Liver (tissue), 3 donors: ENCODE measurements at regions not wholly inside any gene's neighbourhood (a gene's known extent, or its start where the extent isn't known, plus 50 kb on each side); places are given as distances from the start of the nearest gene placed in this dataset.

Experiments
- FOXA1 ChIP-seq: IDR thresholded peaks from 2 replicates; pipeline ENCODE4 v1.6.1; 2016; ENCODE audit warnings: antibody characterized with exemption
- FOXA2 ChIP-seq: IDR thresholded peaks from 2 replicates; pipeline ENCODE4 v1.6.1; 2016; ENCODE audit warnings: antibody characterized with exemption
- GABPA ChIP-seq, 2 donors: IDR thresholded peaks in 1 of 2; conservative IDR thresholded peaks in 1 of 2; 2 replicates each; pipeline ENCODE4 v1.6.1; 2016; ENCODE audit warnings: antibody characterized with exemption in 2 of 2, mild to moderate bottlenecking in 1 of 2, moderate library complexity in 1 of 2
- TAF1 ChIP-seq: conservative IDR thresholded peaks from 2 replicates; pipeline ENCODE4 v1.6.1; 2016; ENCODE audit warnings: antibody characterized with exemption, mild to moderate bottlenecking
- YY1 ChIP-seq: IDR thresholded peaks from 2 replicates; pipeline ENCODE4 v1.6.1; 2016; ENCODE audit warnings: antibody characterized with exemption, mild to moderate bottlenecking
- TF ChIP-seq, protein P1 (sequence below): fragments of 150-350 bp; IDR thresholded peaks from 2 replicates; pipeline ENCODE4 v1.5.1; 2017; ENCODE audit warnings: improper control_type of control experiment, low read depth, low read length; ENCODE audit not compliant: missing input control
- TF ChIP-seq, protein P2 (sequence below): IDR thresholded peaks from 2 replicates; pipeline ENCODE4 v1.6.1; 2016; ENCODE audit warnings: antibody characterized with exemption
- TF ChIP-seq, protein P3 (sequence below): IDR thresholded peaks from 2 replicates; pipeline ENCODE4 v1.6.1; 2016; ENCODE audit warnings: antibody characterized with exemption
- TF ChIP-seq, protein P4 (sequence below): IDR thresholded peaks from 2 replicates; pipeline ENCODE4 v1.6.1; 2016; ENCODE audit warnings: antibody characterized with exemption
- donor health status: healthy.
- donor health status: healthy.

DNA sequence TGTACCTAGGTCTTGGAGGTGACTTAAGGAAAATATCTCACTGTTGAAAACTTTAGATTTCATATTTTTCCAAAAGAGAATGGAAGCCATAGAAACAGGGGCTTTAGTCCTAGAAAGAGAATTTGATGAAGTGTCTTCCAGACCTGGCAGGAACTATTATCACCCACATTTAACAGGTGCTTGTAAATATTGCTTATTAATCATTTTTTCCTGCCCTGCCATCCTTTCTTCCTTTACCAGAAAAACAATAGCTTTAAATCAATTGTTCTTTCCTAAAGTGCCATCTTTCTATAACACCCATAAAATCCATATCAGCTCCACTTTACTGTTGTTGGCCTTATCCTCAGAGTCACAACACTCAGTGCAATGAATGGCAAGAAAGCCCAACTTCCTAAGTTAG is 350.9 kb downstream of the YTHDC2 start:
- TF ChIP-seq GABPA (IDR thresholded peaks at IDR 0.05 in 1 of 2, conservative IDR thresholded peaks at IDR 0.05 in 1 of 2) (no peak), TAF1 (no peak), FOXA1 (no peak), FOXA2 (no peak), YY1 (no peak)
- TF ChIP-seq, protein P1, sequence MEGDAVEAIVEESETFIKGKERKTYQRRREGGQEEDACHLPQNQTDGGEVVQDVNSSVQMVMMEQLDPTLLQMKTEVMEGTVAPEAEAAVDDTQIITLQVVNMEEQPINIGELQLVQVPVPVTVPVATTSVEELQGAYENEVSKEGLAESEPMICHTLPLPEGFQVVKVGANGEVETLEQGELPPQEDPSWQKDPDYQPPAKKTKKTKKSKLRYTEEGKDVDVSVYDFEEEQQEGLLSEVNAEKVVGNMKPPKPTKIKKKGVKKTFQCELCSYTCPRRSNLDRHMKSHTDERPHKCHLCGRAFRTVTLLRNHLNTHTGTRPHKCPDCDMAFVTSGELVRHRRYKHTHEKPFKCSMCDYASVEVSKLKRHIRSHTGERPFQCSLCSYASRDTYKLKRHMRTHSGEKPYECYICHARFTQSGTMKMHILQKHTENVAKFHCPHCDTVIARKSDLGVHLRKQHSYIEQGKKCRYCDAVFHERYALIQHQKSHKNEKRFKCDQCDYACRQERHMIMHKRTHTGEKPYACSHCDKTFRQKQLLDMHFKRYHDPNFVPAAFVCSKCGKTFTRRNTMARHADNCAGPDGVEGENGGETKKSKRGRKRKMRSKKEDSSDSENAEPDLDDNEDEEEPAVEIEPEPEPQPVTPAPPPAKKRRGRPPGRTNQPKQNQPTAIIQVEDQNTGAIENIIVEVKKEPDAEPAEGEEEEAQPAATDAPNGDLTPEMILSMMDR = no peak
- TF ChIP-seq, protein P2, sequence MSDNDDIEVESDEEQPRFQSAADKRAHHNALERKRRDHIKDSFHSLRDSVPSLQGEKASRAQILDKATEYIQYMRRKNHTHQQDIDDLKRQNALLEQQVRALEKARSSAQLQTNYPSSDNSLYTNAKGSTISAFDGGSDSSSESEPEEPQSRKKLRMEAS = no peak
- TF ChIP-seq, protein P3, sequence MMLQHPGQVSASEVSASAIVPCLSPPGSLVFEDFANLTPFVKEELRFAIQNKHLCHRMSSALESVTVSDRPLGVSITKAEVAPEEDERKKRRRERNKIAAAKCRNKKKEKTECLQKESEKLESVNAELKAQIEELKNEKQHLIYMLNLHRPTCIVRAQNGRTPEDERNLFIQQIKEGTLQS = no peak
- TF ChIP-seq, protein P4, sequence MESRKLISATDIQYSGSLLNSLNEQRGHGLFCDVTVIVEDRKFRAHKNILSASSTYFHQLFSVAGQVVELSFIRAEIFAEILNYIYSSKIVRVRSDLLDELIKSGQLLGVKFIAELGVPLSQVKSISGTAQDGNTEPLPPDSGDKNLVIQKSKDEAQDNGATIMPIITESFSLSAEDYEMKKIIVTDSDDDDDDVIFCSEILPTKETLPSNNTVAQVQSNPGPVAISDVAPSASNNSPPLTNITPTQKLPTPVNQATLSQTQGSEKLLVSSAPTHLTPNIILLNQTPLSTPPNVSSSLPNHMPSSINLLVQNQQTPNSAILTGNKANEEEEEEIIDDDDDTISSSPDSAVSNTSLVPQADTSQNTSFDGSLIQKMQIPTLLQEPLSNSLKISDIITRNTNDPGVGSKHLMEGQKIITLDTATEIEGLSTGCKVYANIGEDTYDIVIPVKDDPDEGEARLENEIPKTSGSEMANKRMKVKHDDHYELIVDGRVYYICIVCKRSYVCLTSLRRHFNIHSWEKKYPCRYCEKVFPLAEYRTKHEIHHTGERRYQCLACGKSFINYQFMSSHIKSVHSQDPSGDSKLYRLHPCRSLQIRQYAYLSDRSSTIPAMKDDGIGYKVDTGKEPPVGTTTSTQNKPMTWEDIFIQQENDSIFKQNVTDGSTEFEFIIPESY = no peak
